NCI-H146 (cell line): ENCODE measurements at regions not wholly inside any gene's neighbourhood (a gene's known extent, or its start where the extent isn't known, plus 50 kb on each side); places are given as distances from the start of the nearest gene placed in this dataset.

Experiments
- DNase-seq: peaks from one replicate; lab custom pipeline; 2025; lab: John Stamatoyannopoulos, UW

DNA sequence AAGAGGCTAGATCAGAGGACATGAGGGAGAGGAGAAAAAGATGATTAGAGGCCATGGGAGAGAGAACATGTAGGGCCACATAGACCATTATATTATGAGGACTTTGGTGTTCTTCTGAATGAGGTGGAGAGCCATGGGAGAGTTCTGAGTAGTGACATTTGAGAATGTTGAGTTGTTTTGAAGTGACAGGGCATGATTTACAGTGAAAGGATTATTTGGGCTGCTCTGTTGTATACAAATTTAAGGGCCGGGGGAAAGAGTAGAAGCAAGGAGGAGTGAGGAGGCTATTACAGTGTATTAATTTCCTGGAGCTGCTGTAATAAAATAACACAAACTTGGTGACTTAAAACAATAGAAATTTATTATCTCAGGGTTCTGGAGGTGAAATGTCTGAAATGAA lies 102.5 kb upstream of the RGS4 start:
- DNase-seq = no peak

DNA sequence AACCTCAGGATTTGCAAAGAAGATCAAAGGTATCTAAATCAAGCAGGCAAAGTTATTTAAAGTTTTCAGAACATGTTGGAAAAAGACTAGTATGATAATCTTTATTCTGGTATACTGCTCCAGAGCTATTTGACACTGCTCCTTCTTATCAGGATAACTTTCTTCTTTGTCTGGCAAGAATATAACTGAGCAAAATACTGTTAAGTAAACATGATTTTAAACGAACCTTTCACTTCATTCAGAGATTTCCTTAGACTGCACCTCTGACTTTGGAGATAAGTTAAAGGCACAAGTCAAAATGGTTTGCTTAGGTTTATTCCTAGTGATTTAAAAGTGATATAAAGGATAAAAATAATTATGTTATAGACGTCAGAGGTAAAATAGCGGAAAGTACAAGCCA lies 103.9 kb upstream of the CCDC190 start:
- no peak for DNase-seq

DNA sequence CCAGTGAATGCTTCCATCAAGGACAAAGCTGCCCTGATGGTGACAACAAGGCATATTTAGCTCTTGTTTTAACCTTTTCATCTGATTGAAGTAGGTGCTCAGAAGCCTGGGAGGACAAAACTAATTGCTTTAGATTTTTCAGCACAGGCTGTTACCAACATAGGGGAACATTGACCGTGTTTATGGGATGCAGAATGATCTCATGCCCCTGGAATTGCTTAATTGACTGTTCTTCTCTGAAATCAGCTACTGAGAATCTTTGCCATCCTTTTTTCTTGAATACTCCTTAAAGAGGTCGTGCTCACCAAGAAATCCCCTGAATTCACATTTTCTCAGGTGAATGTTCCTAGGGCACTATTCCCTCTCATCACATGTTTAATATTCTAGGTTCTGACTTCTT lies 95.9 kb upstream of the CCDC190 start:
- no peak for DNase-seq

DNA sequence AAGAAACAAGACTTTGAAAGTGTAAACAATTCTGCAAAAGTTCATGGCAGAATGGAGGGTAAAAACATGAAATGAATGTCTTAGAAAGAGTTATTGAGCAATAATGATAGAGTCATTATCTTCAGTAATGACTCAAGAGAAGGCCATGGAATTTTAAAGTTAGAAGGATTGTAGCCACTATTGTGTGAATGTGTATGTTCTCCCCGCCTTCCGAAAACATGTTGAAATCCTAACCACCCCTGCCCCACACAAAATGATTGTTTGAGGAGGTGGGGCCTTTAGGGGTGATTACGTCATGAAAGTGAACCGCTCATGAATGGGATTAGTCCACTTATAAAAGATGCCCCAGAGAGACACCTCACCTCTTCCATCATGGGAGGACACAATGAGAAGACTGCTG lies 93.8 kb upstream of the CCDC190 start:
- DNase-seq = no peak

DNA sequence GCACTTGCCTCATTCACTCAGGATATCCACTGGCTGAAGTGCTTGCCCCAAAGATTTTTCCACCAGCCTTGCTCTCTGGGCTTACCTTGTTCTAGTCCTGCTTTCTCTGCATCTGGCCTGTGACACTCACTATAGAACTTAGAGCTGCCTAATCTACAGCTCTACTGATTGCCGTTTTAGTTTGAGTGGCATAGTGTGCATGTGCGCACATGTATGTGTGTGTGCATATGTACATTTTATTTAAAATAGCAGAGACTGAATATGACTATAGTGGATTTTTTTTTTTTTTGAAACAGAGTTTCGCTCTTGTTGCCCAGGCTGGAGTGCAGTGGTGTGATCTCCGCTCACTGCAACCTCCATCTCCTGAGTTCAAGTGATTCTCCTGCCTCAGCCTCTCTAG lies 92.0 kb upstream of the CCDC190 start:
- no peak for DNase-seq

DNA sequence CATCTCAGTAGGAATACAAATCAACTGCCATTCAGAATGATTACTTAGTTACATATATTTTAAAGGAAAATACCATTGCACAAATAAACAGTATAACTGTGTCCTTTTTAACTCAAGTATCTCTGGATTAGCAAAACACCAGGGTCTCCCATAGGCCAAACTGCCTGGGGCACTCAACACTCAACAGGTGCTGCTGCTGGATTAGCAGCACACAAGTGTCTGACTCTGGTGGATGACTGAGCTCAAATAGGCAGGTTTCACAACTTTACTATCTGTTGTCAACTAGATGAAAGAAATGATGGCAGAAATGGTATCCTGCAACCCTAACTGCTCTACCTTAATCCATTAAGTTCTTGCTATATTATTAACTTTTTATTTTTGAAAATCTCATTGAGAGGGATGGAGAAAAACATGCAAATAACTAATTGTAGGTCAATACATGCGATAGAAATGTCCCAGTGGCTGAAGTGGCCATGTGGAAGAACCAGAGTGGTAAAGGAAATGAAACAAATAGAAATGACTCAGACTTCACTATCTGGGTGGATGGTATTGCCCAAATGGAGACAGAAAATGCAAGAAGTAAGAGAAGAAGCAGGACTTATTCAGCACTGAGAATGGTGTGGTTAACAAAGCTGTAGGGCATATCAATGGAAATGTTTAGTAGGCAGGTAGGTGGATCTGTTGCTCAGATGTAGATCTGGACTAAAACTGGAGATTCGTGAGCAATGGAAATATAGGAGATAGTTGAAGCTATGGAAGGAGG lies 90.8 kb upstream of the CCDC190 start:
- DNase-seq = peak; percentile 86

DNA sequence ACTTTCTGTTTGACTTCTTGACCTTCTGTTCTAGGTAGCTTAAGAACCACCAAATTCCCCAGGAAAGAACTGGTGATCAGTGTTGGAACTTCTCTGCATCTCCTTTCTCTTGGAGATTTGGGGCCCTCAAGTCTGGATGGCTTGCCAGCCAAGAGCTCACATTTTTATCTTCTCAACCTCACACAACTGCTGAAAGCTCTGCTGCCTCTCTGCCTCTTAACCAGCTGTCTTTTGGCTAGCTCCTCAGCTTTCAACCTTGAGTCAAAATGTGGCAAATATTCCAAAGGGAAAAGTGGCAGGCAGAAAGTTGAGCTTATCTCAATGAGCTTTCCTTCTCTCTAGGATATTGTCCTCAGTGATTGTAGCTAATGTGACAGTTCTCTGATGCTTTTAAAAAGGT lies 89.2 kb upstream of the CCDC190 start:
- DNase-seq = no peak

DNA sequence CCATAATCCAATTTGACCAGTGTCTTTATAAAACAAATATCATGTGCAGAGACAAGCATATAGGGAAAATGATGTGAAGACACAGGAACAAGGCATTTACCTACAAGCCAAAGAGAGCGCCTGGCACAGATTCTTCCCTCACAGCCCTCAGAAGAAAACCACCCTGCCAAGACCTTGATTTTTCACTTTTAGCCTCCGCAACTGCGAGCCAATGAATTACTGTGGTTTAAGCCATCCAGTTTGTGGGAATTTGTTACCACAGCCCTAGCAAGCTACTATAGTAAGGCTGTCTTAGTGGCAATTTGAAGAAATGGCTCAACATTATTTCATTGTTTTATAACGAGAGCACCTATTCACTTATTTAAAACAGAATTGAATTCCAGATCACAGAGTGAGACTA lies 85.7 kb upstream of the CCDC190 start:
- no peak for DNase-seq

DNA sequence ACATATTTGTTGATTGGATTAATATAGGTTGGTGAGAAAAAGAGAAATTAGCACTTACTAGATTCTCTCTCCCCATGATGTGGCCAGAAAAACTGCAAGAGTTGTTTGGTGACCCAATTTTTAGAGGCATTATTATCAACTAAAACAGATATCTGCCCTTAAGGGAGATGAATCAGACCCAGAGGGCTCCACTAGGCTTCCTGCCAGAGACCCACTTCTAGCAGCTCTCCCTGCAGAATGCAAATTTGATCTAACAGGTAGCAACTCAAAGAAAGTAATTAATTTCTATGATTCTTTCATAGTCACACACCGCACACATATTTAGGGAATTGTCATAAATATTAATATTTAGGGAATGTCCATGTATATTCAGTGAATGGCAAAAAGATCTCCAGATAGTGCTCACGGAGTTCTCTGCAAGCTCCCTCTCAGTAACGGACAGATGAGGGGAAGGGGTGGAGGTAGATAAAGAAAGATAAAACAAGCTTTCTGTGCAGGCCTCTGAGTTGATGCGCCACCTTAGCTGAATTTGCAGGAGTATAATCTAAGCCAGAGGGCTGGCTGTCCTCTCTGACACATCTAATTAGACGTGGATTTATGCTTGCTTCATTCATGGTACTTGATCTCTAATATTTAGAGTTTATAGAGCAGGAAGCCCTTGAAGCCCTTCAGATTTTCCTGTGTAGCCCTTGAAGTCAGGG lies 84.1 kb upstream of the CCDC190 start:
- no peak for DNase-seq

DNA sequence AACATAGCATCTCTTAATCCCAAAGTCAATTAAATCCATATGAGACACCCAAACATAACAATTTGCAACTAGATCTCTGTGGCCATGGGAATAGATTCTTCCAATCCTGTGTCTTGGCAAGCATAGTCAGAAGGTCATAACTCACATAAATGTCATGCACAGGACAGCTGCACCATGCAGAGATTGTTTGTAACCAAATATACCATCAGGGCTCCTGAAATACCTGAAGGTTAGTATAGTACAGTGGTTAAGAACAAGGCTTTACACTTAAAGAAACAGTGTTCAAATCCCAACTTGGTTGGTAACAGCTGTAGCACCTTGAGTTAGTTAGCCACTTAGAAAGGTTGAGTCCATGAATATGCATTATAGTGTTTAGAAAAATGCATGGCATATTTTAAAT lies 82.6 kb upstream of the CCDC190 start:
- peak; percentile 23 for DNase-seq

DNA sequence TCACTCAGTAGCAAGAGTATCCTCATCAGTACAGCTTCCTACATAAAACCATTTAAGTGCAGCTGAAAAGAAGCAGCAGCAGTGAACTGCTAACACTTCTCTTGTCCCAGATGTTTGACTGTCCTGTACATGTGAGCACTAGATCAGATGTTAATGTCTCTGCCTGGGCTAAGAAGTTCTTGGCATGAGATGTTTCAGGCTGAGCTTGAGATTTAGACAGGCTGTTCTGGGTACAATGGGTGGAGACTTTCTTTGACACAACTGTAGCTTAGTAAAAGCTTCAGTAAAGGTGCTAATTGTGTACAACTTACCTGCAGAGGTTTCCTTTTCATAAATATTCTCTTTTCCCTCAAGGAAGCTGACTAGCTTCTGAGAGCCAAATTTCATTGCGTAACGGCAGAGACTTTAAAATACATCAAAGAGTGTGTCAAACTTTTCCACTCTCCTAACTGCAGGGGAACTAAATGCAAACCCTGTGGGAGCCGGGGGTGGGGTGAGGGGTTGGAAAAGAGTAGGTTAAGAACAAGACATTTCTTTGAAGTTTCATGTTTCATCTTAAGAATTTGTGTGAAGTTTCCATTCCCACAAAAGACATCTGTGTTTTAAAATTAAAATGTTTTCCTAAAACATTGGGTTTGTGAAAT lies 82.1 kb upstream of the CCDC190 start:
- no peak for DNase-seq

DNA sequence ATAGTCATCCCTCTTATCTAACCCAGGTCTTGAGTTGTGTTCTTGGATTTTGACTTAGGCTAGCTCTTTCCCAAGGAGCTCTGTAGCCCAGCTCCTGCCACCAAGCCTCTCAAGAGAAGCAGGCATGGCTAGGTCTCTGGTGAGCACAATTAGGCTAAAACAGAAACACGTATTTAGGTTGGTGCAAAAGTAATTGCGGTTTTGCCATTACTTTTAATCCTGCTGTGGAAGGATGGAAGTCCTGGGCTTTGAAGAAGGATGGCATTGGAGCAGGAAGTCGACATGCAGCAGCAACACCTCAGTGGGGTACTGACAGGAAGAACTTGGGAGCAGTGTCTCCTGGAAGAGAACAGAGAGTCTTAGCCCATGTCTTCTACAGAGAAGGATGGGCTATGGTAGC lies 80.0 kb upstream of the CCDC190 start:
- no peak for DNase-seq

DNA sequence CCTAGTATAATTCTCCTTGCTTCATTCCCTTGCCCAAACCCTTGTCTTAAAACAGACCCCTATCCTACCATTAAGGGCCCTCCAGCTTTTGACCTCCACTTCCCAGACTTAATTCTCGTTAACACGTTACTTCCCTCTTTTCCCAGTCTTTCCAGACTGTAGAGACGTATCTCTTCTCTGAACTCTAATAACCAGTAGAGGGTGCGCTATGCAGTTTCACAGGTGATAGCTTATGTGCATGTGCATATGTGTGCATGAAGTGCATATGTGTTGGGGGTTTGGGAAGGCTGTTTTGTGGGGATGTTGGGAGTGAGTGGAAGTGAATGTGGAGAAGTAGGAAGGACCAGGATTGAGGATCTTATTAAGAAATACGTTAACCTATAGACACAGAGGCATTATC lies 78.1 kb upstream of the CCDC190 start:
- no peak for DNase-seq

DNA sequence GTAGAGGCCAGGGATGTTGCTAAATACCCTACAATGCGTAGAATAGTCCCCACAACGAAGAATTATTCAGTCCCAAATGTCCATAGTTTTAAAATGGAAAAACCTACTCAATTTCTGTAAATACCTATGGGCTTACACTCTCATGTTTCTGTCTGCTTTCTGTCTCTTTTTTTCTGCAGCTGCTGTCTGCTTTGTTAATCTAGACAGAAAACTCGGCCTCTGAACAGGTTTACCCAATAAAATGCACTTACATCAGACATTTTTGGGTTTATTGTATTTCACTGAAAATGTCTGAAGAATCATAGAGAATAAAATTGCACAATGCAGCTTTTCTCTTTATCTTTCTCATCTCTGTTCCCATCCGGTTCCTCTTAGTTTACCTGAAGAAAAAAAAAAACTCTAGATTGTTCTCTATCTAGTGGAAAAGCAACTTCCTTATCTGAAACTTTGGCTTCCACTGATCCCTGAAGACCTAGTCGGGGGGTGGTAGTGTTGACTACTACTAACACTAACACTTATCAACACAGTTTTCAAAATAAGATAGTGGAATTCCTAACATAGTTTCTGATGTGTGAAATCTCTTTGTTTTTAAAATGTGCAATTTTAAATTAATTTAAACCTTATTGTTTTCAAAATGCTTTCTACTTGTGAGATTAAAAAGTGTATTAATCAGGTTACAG lies 76.9 kb upstream of the CCDC190 start:
- no peak for DNase-seq

DNA sequence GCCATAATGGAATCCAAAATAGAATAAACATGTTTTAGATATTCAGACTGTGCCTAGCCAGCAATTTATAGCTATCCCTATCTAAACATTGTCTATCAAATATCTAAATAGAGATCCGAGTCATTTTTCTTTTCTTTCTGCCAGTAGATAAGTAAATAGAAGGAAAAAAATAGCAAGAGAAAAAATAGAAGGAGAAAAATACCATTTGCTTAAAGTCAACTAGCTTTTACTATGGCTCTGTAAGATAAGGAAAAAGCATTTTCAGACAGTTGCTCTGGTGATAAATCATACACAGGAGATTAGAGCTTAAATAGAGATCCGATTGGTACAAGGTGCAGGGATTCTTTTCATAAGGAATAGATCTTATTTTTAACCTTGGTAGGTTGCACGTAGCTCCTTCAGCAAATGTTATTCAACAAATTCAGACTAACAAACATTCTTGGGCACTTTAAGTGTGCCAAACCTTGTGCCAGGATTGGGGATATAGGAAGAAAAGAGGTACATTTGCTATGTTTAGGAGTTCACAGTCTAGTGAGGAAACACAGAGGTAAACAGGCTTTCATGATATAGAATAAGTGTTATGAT lies 70.1 kb upstream of the CCDC190 start:
- DNase-seq = peak; percentile 49

DNA sequence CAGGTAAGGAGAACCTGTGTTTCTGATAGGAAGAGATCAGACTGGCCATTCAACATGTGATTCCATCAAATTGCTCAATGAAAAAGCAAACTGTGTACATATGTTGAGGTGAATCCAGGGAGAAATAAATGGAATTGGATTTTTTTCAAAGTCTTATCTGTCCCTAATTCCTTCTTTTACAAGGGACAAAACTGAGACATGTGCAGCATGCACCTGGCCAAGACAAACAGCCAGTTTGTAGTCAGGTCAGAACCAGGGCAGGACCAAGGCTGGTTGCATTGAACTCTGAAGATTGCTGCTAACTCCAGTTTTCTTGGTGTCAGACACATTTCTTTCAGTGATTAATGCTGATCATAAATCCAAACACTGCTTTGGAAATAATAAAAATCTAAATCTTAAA lies 69.6 kb upstream of the CCDC190 start:
- DNase-seq = peak; percentile 62

DNA sequence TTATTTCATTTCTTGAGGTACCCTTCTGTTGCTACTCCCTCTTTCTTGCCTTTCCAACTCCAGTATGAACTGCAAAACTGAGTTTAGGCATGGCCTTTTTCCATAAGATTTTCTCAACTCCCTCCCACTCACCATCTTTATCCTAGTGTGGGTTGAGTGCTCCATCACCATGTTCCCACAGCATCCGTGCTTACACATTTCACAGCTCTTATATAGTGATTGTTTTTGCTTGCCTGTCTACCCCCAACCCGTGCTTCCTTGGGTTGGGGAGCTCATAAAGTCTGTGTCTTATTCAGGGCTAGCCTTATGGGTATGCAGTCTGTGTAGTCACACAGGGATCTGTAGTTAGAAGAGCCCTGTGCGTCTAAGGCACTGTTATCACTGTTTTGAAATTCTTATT lies 68.2 kb upstream of the CCDC190 start:
- no peak for DNase-seq

DNA sequence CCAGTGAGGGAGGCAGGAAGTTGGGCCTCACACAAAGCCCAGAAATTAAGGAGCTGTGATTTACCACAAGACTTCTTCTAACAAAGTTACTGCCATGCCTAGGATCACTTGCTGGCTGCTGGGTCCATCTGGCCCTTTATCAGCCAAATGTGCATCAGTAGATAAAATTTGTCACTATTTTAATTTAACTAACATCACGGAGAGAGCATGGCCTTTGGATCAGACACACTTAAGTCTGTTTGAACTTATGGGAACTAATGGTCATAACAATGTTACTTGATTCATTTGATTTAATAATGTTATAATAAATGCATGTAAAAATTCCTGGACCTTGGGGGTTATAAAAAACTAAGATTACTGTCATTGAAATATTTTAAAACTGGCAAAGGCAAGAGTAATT lies 67.2 kb upstream of the CCDC190 start:
- no peak for DNase-seq

DNA sequence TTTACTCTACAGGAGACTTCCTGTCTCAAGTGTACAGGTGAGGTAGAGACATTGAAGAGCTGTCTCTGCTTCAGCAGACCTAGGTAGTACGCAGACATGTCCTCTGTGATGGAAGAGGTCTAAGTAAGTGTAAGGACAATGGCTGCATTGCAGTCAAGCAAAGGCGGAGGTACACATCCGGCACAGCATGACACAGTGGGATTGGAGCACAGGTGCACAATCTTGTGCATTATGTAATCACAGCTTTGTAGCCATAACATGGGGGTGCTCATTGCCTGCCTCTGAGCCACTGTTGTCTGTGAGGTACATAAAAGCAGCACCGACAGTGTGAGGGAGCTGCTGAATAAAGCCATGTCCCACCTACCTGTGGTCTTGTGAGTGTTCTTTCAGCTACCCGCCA lies 66.4 kb upstream of the CCDC190 start:
- DNase-seq = peak; percentile 96

DNA sequence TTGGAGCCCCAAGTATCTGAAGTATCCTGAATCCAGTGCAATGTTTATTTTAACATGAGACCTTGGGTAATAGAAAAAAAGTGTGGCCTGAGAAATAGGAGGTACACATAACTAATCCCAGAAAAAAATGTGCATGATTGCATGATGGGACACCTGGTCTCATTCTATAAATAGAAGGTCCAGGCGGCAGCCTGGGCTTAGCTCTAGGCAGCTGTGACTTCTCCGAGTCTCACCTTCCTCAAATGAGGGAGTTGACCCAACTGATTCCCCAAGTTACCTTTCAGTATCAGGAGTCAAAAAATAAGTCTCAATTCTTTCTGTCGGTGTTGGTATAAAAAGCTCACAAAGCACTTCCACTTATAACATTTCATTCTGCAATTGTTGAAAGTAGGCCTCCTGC lies 65.9 kb upstream of the CCDC190 start:
- DNase-seq = peak; percentile 69

DNA sequence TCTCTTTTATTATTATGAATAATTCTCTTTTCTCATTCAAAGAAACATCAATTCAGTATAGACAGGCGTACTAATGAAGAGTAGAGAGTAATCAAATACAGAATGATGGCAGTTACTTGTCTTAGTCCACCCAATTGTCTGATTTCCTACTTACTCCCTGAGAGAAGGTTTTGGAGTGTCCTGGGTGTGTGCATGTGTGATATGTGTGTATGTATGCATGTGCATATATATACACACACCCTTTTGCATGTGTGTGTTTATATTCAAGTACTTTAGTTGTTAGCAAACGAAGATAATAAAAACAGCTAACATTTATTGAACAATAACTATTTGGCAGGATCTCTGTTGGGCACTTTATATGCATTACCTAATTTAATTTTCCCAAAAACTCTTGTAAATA lies 63.2 kb upstream of the CCDC190 start:
- DNase-seq = no peak

DNA sequence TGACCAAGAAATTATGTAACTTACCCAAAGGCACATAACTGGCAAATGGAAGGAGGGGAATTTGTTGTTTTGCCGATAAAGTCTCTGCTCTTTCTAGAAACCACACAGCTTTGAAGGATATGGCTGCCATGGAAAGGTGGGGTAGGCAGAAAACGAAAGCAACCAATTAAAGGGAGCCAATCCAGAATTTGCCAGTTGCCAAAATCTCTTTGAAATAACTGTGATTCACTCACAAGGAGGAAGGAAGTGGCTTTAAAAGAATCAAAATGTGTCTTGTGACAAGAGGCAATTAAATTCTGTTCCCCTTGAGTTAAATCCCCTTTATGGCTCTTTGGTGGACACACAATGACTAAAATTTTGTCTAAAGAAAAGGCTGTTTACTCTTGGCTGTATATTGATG lies 61.2 kb upstream of the CCDC190 start:
- no peak for DNase-seq
